HG03039 (cell line): ENCODE measurements at regions not wholly inside any gene's neighbourhood (a gene's known extent, or its start where the extent isn't known, plus 50 kb on each side); places are given as distances from the start of the nearest gene placed in this dataset.
"Not testable (repeated sequence)": the region's sequence is repeated elsewhere in the genome, so short reads cannot be mapped to it uniquely, and the experiment has no call there.

Experiments
- ATAC-seq: cut with Tn5 transposase; IDR thresholded peaks from one replicate; pipeline ENCODE4 v1.9.1; 2021; ENCODE audit warnings: mild to moderate bottlenecking, moderate library complexity; ENCODE audit not compliant: unreplicated experiment

DNA sequence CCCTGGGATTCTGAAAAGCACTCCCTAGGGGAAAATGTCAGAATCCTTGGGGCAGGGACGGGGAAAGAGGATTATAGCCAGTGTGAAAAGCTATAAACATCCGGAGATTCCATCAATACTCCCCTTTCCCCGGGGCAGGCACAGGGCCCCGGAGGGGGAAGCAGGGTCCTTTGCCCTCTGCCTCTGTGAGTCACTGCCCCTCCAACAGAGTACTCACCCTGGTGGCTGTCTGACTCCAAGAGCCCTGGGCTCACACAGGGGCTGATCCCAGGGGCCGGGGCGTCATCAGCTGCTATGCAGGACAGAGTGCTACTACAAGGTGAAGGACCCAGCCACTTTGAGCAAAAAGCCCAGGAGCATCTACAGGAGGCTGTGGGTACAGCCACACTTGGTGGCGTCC, 133.0 kb upstream of the PRR20G start:
- no peak for ATAC-seq

- ATAC-seq: no peak
Observed at GRCh38 chr3:127419641-127420553, 132.1 kb upstream of the PRR20G start.

GRCh38 chr3:127419182-127419581, 131.3 kb upstream of the PRR20G start:
- ATAC-seq: no peak

DNA sequence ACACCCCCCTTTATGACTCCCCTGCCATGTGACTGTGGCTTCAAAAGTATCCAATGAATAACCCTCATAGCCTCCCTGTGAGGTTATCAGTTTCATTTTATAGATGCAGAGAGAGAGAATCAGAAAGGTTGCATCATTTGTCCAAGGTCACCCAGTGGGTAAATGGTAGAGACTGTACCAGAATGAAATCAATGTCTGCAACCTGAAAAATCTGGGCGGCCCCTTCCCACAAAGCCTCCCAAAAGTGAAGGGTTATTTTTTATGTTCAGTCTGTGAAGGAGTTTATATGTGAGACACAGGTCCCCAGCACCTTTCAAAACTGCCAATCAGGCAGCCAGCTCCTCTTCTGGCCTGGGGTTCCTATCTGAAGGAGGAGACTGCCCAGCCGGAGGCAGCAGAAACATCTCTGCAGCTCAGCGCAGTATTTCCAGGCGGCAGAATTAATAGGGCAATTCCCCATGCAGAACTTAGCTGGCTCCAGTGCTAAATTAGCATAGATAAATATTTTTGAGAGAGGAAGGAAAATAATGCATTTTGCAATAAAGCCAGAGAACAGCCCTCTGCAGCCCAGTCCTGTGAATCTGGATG, 130.8 kb upstream of the PRR20G start:
- no peak for ATAC-seq

DNA sequence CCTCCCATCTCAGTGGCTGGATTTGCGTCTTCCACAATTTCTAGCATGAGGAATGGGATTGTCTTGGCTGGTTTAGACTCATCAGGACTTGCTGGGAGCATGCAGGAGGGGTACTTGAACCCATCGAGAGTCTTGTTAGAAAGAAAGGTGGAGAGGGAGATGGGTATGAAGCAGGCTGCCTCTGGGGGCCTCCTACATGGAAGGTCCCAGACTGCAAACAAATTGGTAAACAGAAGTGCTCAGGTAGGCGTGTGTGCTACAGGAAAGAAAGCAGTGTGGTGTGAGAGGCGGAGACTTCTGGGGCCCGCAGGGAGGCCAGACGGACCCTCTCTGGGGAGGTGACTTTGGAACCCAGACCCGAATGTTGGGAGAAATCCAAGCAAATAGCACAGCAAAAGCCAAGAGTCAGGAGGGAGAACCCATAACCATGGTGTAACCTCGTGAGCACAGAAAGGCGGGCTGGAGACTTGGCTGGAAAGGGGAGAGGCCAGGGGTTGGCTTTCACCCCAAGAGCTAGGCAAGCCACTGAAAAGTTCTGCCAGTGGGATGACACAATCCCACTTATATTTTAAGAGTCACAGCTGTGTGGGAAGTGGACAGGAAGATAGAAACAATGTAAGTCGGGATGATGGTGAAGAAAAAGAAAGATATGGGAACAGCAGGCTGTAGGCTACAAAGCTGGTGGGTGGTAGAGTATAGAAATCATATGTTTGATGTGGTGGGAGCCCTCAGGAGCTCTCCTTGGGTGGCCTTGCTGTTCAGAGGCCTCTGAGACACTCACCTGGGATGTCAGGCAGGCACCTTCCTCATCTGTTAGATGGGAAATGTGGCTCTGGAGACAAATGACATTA, 130.1 kb upstream of the PRR20G start:
- ATAC-seq: no peak

GRCh38 chr3:127413871-127414270, 126.0 kb upstream of the PRR20G start:
- ATAC-seq: no peak

- no peak for ATAC-seq
Observed at GRCh38 chr3:127413318-127413673, 125.5 kb upstream of the PRR20G start.

GRCh38 chr3:127412578-127413317, 124.9 kb upstream of the PRR20G start:
- ATAC-seq: no peak

GRCh38 chr3:127411875-127412274, 124.0 kb upstream of the PRR20G start:
- not testable (repeated sequence) for ATAC-seq

GRCh38 chr3:127411083-127411727, 123.4 kb upstream of the PRR20G start:
- no peak for ATAC-seq

- no peak for ATAC-seq
Observed at GRCh38 chr3:127410678-127411077, 122.8 kb upstream of the PRR20G start.

- no peak for ATAC-seq
Observed at GRCh38 chr3:127410137-127410488, 122.3 kb upstream of the PRR20G start.

GRCh38 chr3:127409421-127410136, 121.7 kb upstream of the PRR20G start:
- ATAC-seq: no peak

DNA sequence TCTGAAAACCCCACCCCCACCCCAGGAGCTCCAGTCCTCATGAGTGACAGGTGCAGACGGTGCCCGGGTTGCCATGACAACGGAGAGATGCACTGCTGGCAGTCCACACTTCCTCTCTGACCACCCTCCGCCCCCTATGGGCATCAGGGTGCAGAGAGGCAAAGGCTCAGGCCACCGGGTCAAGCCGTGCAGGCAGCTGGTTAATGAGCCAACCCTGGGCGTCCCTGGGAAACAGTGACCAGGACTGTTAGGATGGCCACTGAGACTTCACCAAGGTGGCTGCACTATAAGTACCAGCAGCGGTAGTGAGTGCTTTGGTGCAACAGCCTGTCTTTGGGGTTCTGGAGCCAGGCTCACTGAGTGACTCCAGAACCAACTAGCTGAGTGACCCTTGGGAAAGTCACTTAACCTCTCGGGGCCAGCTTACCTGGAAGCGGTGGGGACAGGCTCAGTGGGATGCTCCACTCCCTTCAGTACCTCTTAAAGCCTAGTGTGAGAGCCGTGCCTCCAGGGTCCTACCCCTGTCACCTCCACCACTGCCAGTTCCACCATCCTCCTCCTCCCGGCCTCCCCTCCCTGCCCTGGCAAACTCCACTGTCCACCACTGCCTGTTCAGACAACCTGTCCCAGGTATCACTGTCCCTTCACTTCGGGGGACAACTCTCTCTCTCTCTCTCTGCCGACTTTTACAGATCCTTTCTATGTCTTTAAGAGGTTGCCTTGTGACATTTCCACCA, 121.0 kb upstream of the PRR20G start:
- no peak for ATAC-seq

DNA sequence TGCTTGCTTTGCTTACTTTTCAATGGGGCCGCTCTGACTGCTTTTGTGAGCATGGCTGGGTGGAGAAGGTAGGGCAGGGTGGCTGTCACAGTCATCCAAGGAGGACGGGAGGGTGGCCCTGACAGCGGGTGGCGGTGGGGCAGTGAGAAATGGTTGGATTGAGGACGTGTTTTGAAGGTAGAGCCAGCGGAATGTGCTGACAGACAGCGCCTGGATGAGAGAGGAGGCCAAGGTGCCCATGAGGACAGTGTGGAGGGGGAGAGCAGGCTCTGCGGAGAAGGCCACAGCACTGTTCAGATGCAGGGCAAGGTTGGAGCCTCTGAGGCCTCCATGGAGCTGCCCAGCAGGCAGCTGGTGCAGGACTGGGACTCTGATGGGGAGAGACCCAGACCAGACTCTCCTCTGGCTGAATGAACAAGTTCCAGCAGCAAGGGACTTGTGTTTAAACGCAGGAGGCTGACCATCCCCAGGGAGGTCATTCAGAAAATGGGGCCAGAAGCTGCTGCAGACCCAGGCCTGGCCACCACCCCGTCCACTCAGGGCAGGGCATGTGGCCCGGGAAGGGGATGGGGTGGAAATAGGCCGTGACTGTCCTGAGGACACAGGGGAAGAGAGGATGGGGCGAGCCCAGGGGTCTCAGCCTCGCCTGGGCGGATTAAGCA, 120.3 kb upstream of the PRR20G start:
- no peak for ATAC-seq

GRCh38 chr3:127407026-127407939, 119.4 kb upstream of the PRR20G start:
- ATAC-seq: no peak

DNA sequence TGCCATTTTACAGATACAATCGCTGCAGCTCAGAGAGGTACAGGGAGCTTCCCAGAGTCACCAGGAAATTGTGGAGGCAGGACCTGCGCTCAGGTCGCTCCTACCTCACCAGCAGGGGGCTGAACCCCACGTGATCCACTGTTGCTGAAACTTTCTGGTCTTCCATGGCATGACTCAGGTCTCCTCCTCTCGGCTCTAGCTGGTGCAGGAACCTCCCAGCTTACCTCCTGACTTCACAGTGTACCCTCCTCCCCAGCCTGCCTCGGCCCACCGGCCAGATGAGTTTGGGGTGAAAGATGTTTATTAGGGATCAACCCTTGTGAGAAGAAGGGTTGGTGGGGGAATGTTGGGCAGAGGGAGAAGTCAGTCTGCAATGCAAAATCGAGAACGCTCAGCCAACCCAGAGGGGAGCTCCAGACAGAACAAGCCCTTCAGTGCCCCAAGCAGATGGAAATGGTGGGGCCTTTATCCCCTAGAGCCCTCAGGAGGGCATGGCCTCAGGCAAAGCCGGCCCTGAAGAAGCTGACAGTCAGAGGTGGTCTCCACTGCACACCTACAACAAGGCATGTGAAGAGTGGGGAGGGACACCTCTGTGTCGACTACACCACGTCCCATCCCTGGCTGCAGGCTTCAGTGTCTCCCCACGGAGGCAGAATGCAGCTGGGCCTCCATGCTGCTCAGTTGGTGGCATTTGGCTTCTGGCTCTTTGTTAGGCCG, 118.6 kb upstream of the PRR20G start:
- no peak for ATAC-seq
